Activated T-cell treated with anti-CD3 and anti-CD28 coated beads, Interleukin-2, amount 50 U/mL, for 72 hours (primary cell): ENCODE measurements at regions not wholly inside any gene's neighbourhood (a gene's known extent, or its start where the extent isn't known, plus 50 kb on each side); places are given as distances from the start of the nearest gene placed in this dataset.
"Not testable (repeated sequence)": the region's sequence is repeated elsewhere in the genome, so short reads cannot be mapped to it uniquely, and the experiment has no call there.

Experiments used
- ATAC-seq, 2 donors: fragments of 150-1000 bp; cut with Tn5 transposase; replicated peaks in 1 of 2; 2 replicates each; pipeline ENCODE4 v1.10.0; 2021; ENCODE audit warnings: moderate library complexity in 2 of 2, mild to moderate bottlenecking in 1 of 2
- DNase-seq, 2 donors: peaks; one replicate each; pipeline ENCODE4 v3.0.0; 2021 to 2022; ENCODE audit warnings: mixed read lengths in 1 of 2
- H3K27ac Mint-ChIP-seq: one replicate; pipeline ENCODE4 v1.8.0; 2022; ENCODE audit warnings: mild to moderate bottlenecking, moderate library complexity, mixed read lengths
- H3K27me3 Mint-ChIP-seq: one replicate; pipeline ENCODE4 v1.8.0; 2022; ENCODE audit warnings: low read depth, mixed read lengths
- H3K36me3 Mint-ChIP-seq, 2 donors: one replicate each; pipeline ENCODE4 v1.8.0; 2022; ENCODE audit warnings: mixed read lengths in 2 of 2, mild to moderate bottlenecking in 1 of 2; ENCODE audit not compliant: insufficient read depth in 2 of 2
- H3K4me1 Mint-ChIP-seq: one replicate; pipeline ENCODE4 v1.8.0; 2022; ENCODE audit warnings: low read depth, mixed read lengths
- H3K4me3 Mint-ChIP-seq, 2 donors: one replicate each; pipeline ENCODE4 v1.8.0; 2022; ENCODE audit warnings: mild to moderate bottlenecking in 2 of 2, mixed read lengths in 2 of 2, moderate library complexity in 2 of 2
- H3K9me3 Mint-ChIP-seq, 2 donors: one replicate each; pipeline ENCODE4 v1.8.0; 2022; ENCODE audit warnings: mixed read lengths in 2 of 2

DNA sequence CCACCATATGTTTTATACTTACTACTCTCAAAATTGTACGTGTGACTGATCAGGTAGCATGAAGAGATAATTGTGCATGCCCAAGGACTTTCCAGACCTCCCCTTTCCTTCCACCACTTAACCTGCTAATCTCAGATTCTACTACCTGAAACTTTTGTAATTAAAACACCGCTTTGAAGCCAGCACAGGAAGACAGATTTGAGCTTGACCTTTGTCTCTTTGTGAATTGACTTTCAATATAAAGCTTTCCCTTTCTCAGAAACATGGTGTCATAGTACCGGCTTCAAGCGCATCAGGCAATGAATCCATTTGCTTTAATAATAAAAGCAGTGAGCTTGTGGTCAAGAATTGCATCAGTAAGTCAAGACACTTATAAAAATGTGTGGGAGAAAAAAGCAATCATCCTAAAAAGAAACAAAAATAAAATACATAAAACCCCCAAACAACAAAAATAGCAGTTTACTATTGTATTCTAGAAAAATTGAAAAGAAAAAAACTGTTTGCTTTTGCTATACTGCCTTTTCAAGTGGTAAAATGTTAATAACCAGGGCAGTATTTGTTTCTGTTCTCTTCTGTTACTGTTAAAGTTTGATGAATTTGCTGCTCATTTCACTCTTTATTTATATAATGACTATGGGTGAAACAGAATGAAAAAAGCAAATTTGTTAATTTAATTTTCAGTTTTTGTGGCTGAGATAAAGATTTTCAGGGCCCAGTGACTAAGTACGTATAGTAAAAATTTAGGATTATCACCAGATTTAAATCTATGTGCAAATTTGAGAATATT is 2075.3 kb downstream of the PCDH9 start:
- H3K27me3 Mint-ChIP-seq = no peaks in the 10 kb centered on the region
- ATAC-seq = no peak
- peaks cover 0 to 5% of the 10 kb centered on the region in 2 donors for H3K9me3 Mint-ChIP-seq
- no peak for DNase-seq
- H3K36me3 Mint-ChIP-seq = peaks cover 0 to 1% of the 10 kb centered on the region in 2 donors
- H3K4me3 Mint-ChIP-seq = no peak overlapping the region
- no peak overlapping the region for H3K27ac Mint-ChIP-seq
- H3K4me1 Mint-ChIP-seq = no peaks in the 10 kb centered on the region

DNA sequence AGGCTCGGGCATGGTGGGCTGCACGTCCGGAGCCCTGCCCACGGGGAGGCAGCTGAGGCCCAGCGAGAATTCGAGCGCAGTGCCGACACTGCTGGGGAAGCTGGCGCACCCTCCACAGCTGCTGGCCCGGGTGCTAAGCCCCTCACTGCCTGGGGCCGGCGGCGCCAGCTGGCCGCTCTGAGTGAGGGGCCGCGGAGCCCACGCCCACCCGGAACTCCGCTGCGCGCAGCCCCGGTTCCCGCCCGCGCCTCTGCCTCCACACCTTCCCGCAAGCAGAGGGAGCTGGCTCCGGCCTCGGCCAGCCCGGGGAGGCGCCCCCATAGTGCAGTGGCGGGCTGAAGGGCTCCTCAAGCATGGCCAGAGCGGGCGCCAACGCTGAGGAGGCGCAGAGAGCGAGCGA is 2080.4 kb downstream of the PCDH9 start:
- Mint-ChIP-seq H3K27me3 (no peaks in the 10 kb centered on the region), H3K27ac (no peak overlapping the region), H3K9me3 (peaks cover 4 to 11% of the 10 kb centered on the region in 2 donors), H3K36me3 (peaks cover 0 to 1% of the 10 kb centered on the region in 2 donors), H3K4me3 (no peak overlapping the region), H3K4me1 (no peaks in the 10 kb centered on the region)
- DNase-seq (no peak), ATAC-seq (no peak)

DNA sequence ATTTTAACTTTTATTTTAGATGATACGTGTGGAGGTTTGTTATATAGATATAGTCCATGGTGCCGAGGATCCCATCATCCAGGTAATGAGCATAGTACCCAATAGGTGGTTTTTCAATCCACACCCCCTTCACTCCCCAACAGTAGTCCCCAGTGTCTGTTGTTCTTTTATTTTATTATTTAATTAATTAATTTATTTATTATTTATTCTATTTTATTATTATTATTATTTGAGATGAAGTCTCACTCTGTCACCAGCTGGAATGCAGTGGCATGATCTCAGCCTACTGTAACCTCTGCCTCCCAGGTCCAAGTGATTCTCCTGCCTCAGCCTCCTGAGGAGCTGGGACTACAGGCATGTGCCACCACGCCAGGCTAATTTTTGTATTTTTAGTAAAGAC is 2086.2 kb downstream of the PCDH9 start:
- Mint-ChIP-seq H3K27ac (no peak overlapping the region), H3K9me3 (peaks cover 6 to 9% of the 10 kb centered on the region in 2 donors), H3K36me3 (no peaks in the 10 kb centered on the region), H3K4me1 (no peaks in the 10 kb centered on the region), H3K27me3 (no peaks in the 10 kb centered on the region), H3K4me3 (no peak overlapping the region)
- ATAC-seq (no peak), DNase-seq (no peak)

DNA sequence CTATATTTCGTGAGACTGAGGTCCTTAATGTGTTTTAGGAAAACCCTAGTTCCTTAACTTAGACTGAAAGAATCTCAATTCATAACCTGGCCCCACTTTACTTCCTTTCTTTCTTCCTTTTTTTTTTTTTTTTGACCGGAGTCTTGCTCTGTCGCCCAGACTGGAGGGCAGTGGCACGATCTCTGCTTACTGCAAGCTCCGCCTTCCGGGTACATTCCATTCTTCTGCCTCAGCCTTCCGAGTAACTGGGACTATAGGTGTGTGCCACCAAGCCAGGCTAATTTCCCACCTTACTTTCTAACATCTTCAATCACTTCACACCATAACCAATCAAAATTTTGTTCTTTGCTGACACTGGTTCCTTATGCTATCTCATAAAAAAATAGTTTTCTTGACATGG is 2097.0 kb downstream of the PCDH9 start:
- H3K27me3 Mint-ChIP-seq = no peaks in the 10 kb centered on the region
- ATAC-seq = no peak
- no peak for DNase-seq
- H3K4me1 Mint-ChIP-seq = no peaks in the 10 kb centered on the region
- H3K27ac Mint-ChIP-seq = no peak overlapping the region
- peaks cover 4 to 17% of the 10 kb centered on the region in 2 donors for H3K9me3 Mint-ChIP-seq
- peaks cover 0 to 2% of the 10 kb centered on the region in 2 donors for H3K36me3 Mint-ChIP-seq
- H3K4me3 Mint-ChIP-seq = no peak overlapping the region

DNA sequence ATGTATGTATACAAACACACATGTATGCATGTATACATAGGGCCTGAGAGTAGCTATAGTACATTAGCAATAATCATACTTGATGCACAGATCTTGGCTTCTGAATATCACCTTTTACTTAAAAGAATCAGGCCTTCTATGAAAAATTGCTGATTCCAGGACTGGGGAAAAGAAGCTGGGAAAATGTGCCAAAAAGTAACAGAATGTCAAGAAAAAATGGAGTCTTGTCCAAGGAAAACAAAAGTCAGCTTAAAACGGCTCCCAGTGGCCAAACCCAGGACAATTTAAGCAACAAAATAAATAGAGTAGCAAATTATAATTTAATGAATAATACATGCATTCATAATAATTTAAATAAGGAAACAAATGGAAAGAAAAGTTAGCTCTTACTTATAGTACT is 2104.9 kb downstream of the PCDH9 start:
- no peaks in the 10 kb centered on the region for H3K4me1 Mint-ChIP-seq
- ATAC-seq (no peak), DNase-seq (no peak)
- no peak overlapping the region for H3K27ac Mint-ChIP-seq
- H3K9me3 Mint-ChIP-seq = peaks cover 13% of the 10 kb centered on the region in 2 donors
- no peak overlapping the region for H3K4me3 Mint-ChIP-seq
- peaks cover 0 to 2% of the 10 kb centered on the region in 2 donors for H3K36me3 Mint-ChIP-seq
- no peaks in the 10 kb centered on the region for H3K27me3 Mint-ChIP-seq

DNA sequence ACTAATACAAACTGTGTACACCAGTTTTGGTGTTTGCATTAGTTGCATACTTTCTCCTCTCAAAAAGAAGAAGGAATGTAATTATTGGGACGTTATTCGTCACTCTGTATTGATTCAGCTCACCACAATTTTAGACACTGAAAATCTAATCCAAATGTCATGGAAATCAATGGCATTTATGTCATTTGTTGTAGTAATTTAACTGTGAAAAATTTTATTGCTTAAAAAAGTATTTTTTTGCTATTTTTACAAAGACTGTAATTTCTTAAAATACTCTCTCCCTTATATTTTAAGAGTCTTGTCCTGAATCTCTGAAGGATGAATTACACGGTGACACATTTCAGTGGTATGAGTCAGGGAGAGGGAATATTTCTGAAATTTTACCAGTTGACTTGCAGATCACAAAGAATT is 2117.6 kb downstream of the PCDH9 start:
- Mint-ChIP-seq H3K36me3 (peaks cover 0 to 2% of the 10 kb centered on the region in 2 donors), H3K27me3 (no peaks in the 10 kb centered on the region), H3K4me1 (no peaks in the 10 kb centered on the region), H3K9me3 (peaks cover 9 to 10% of the 10 kb centered on the region in 2 donors), H3K27ac (no peak overlapping the region), H3K4me3 (no peak overlapping the region)
- DNase-seq (no peak), ATAC-seq (no peak)

DNA sequence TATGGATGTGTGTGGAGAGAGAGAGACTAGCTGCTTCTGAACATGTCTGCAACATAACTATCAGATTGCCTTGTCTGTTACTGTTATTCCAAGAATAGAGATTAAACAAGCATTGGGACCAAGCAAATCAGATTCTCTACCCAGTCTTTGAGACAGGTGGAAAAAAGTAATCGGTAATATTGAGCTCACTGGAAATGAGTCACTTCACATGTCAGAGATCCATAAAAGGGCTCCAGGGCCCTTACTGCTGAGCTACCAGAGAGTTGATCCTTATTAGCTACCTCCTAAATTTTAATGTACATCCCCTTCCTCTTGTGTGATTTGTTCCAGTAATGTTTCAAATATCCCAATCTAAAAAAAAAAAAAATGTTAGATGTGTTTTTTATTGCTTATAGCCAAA is 2118.0 kb downstream of the PCDH9 start:
- DNase-seq (no peak), ATAC-seq (no peak)
- Mint-ChIP-seq H3K27ac (no peak overlapping the region), H3K36me3 (peaks cover 0 to 2% of the 10 kb centered on the region in 2 donors), H3K4me3 (no peak overlapping the region), H3K27me3 (no peaks in the 10 kb centered on the region), H3K9me3 (peaks cover 11 to 12% of the 10 kb centered on the region in 2 donors), H3K4me1 (no peaks in the 10 kb centered on the region)

DNA sequence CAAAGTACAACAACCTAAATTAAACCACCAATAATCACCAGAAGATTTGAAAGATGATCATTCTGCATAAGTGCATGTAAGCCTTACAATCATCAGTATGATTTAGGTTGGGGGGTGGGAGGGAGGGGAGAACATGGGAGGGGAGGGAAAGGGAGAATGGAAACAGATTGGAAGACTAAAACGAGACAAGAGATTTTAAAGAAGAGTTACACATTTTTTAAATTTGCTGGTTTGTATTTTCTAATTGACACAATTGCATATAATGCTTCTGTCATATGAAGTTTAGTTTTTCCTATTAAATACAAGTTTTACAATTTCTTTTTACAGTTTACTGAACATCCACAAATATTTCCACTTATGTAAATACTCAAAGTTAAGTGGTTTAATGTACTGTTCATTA is 2118.9 kb downstream of the PCDH9 start:
- Mint-ChIP-seq H3K27me3 (no peaks in the 10 kb centered on the region), H3K9me3 (peaks cover 14 to 16% of the 10 kb centered on the region in 2 donors), H3K27ac (no peak overlapping the region), H3K4me1 (no peaks in the 10 kb centered on the region), H3K4me3 (no peak overlapping the region), H3K36me3 (peaks cover 2 to 3% of the 10 kb centered on the region in 2 donors)
- DNase-seq = no peak
- no peak for ATAC-seq

DNA sequence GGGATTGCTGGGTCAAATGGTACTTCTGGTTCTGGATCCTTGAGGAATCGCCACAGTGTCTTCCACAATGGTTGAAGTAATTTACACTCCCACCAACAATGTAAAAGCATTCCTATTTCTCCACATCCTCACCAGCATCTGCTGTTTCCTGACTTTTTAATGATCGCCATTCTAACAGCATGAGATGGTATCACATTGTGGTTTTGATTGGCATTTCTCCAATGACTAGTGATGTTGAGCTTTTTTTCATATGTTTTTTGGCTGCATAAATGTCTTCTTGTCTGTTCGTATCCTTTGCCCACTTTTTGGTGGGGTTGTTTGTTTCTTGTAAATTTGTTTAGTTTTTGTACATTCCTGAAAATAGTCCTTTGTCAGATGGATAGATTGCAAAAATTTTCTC is 2125.7 kb downstream of the PCDH9 start:
- H3K36me3 Mint-ChIP-seq, ATAC-seq, H3K27me3 Mint-ChIP-seq, H3K4me3 Mint-ChIP-seq, DNase-seq, H3K4me1 Mint-ChIP-seq, H3K27ac Mint-ChIP-seq: not testable (repeated sequence)
- H3K9me3 Mint-ChIP-seq = peaks cover 14 to 23% of the 10 kb centered on the region in 2 donors

DNA sequence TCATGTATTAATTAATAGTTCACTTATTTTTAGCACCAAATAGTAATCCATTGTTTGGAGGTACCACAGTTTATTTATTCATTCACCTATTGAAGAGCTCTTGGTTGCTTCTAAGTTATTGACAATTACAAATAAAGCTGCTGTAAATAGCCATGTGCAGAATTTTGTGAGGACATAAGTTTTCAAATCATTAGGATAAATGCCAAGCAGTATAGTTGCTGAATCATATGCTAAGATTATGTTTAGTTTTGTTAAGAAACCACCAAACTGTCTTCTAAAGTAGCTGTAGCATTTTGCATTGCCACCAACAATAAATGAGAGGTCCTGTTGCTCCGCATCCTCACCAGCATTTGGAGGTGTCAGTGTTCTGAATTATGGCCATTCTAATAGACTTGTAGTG is 2126.8 kb downstream of the PCDH9 start:
- Mint-ChIP-seq H3K27ac (no peak overlapping the region), H3K4me1 (no peaks in the 10 kb centered on the region), H3K27me3 (no peaks in the 10 kb centered on the region), H3K4me3 (no peak overlapping the region), H3K36me3 (peaks cover 2 to 5% of the 10 kb centered on the region in 2 donors), H3K9me3 (peaks cover 10 to 23% of the 10 kb centered on the region in 2 donors)
- ATAC-seq (no peak), DNase-seq (no peak)

DNA sequence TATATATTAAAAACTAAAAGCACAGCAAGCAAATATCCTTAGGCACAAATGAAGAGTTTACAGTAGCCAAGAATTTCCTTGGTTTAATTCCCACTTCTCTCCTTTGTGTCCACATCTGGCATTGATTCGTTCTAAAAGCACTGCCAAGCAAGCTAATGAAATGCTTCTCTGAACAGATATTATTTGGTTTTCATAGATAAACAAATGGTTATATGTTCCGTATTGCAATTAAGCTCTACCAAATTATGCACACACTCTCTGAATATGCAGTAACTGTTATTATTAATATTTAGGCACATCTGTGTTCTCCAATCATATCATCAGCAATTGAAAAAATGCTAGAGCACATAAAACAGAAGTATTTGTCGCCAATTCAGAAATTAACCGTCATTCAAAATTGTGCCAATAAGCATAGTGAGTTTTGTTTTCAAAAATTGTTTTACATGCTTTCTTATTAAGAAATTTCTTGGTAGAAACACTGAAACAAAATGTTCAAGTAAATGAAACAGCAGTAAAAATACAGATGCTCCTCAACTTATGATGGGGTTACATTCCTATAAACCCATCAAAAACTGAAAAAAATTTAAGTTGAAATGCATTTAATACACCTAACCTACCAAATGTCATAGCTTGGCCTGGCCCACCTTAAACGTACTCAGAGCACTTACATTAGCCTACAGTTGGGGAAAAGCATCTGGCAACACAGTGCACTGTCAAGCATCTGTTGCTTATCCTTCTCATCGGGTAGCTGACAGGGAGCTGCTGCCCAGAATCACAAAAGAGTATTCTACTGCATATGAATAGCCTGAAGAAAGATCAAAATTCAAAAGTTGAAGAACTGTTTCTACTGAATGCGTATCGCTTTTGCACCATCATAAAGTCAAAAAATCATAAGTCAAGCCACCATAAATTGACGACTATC is 2134.7 kb downstream of the PCDH9 start:
- H3K27ac Mint-ChIP-seq = no peak overlapping the region
- no peak overlapping the region for H3K4me3 Mint-ChIP-seq
- H3K36me3 Mint-ChIP-seq = no peaks in the 10 kb centered on the region
- no peaks in the 10 kb centered on the region for H3K4me1 Mint-ChIP-seq
- ATAC-seq = no peak
- H3K27me3 Mint-ChIP-seq = no peaks in the 10 kb centered on the region
- DNase-seq = no peak
- peaks cover 3 to 12% of the 10 kb centered on the region in 2 donors for H3K9me3 Mint-ChIP-seq

DNA sequence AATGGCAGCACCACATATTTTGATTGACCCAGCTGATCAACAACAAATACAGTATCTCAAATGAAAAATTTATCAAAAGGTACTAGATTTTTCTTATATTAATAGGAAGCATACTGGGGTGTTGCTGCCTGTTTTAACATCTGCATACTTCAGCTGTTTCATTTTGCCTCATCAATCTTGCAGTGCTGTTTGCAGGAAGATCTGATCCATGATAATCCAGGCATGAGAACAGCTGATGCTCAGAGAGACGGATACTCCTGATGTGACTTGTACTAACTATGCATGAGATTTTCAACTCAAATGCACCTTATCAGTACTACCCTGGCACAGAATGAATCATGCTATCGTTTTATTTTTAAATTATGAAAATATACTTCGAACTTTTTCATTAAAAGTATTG is 2136.8 kb downstream of the PCDH9 start:
- no peak overlapping the region for H3K27ac Mint-ChIP-seq
- H3K4me3 Mint-ChIP-seq = no peak overlapping the region
- no peaks in the 10 kb centered on the region for H3K36me3 Mint-ChIP-seq
- no peak for DNase-seq
- ATAC-seq = no peak
- H3K9me3 Mint-ChIP-seq = peaks cover 6 to 15% of the 10 kb centered on the region in 2 donors
- no peaks in the 10 kb centered on the region for H3K27me3 Mint-ChIP-seq
- no peaks in the 10 kb centered on the region for H3K4me1 Mint-ChIP-seq

DNA sequence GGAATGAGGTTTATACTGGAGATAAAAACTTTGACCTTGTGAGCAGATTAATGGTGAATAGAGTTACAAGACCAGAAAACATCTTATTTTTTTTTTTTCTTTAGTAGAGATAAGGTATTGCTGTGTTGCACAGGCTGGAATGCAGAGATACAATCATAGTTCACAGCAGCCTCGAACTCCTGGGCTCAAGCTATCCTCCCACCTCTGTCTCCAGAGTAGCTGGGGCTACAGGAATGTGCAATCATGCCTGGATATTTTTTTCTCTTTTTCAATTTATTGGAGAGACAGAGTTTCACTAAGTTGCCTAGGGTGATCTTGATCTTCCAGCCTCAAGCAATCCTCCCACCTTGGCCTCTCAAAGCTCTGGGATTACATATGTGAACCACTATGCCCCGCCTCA is 2139.1 kb downstream of the PCDH9 start:
- no peaks in the 10 kb centered on the region for H3K4me1 Mint-ChIP-seq
- no peak overlapping the region for H3K27ac Mint-ChIP-seq
- ATAC-seq (no peak), DNase-seq (no peak)
- H3K4me3 Mint-ChIP-seq = no peak overlapping the region
- H3K36me3 Mint-ChIP-seq = no peaks in the 10 kb centered on the region
- H3K27me3 Mint-ChIP-seq = no peaks in the 10 kb centered on the region
- peaks cover 5 to 11% of the 10 kb centered on the region in 2 donors for H3K9me3 Mint-ChIP-seq
